Loucy (cell line): ENCODE measurements at regions not wholly inside any gene's neighbourhood (a gene's known extent, or its start where the extent isn't known, plus 50 kb on each side); places are given as distances from the start of the nearest gene placed in this dataset.

Source experiments
- H2AFZ ChIP-seq: fragments of 200-600 bp; sonication (generic); 2 replicates; pipeline ENCODE4 v1.6.0; 2016; ENCODE audit warnings: antibody characterized with exemption, mild to moderate bottlenecking, low read length, moderate library complexity
- H3F3A ChIP-seq: fragments of 200-600 bp; 2 replicates; pipeline ENCODE4 v1.6.0; 2016; ENCODE audit warnings: antibody characterized with exemption, low read depth, mild to moderate bottlenecking
- H3K27me3 ChIP-seq: fragments of 200-600 bp; sonication (generic); 2 replicates; pipeline ENCODE4 v1.6.1; 2014; ENCODE audit warnings: low read length, mild to moderate bottlenecking; ENCODE audit not compliant: insufficient read depth, poor library complexity, severe bottlenecking
- H3K36me3 ChIP-seq: fragments of 200-600 bp; sonication (generic); 2 replicates; pipeline ENCODE4 v1.6.1; 2016; ENCODE audit warnings: low read length; ENCODE audit not compliant: insufficient read depth
- H3K4me1 ChIP-seq: fragments of 200-600 bp; sonication (generic); 2 replicates; pipeline ENCODE4 v1.5.1; 2014; ENCODE audit warnings: low read length, mild to moderate bottlenecking; ENCODE audit not compliant: insufficient read depth, poor library complexity, severe bottlenecking
- H3K4me2 ChIP-seq: fragments of 200-600 bp; sonication (generic); 2 replicates; pipeline ENCODE4 v1.6.0; 2014; ENCODE audit warnings: antibody characterized with exemption, low read length, low read depth, mild to moderate bottlenecking; ENCODE audit not compliant: poor library complexity, severe bottlenecking
- H3K4me3 ChIP-seq: fragments of 200-600 bp; sonication (generic); 2 replicates; pipeline ENCODE4 v1.5.1; 2014; ENCODE audit warnings: low read length, mild to moderate bottlenecking, mixed read lengths; ENCODE audit not compliant: poor library complexity, severe bottlenecking
- H3K79me2 ChIP-seq: fragments of 200-600 bp; sonication (generic); 2 replicates; pipeline ENCODE4 v1.6.1; 2014; ENCODE audit warnings: low read length; ENCODE audit not compliant: insufficient read depth
- H3K9ac ChIP-seq: fragments of 200-600 bp; sonication (generic); 2 replicates; pipeline ENCODE4 v1.6.0; 2014; ENCODE audit warnings: mild to moderate bottlenecking, low read depth, low read length, moderate library complexity; ENCODE audit not compliant: poor library complexity, severe bottlenecking
- H3K9me2 ChIP-seq: fragments of 200-600 bp; sonication (generic); replicated peaks from 2 replicates; pipeline ENCODE4 v1.6.1; 2016; ENCODE audit warnings: low read depth, low read length, mixed read lengths
- H3K9me3 ChIP-seq: fragments of 200-600 bp; sonication (generic); 2 replicates; pipeline ENCODE4 v1.6.1; 2014; ENCODE audit warnings: mild to moderate bottlenecking, antibody characterized with exemption, low read length, low read depth; ENCODE audit not compliant: insufficient read depth
- H4K20me1 ChIP-seq: fragments of 200-600 bp; sonication (generic); 2 replicates; pipeline ENCODE4 v1.6.0; 2014; ENCODE audit warnings: antibody characterized with exemption, low read length, mild to moderate bottlenecking; ENCODE audit not compliant: insufficient read depth, poor library complexity, severe bottlenecking
- CTCF ChIP-seq: fragments of 200-600 bp; sonication (generic); conservative IDR thresholded peaks from 2 replicates; pipeline ENCODE4 v1.5.1; 2014; ENCODE audit warnings: mild to moderate bottlenecking, antibody characterized with exemption, low read length
- EZH2phosphoT487 ChIP-seq: fragments of 200-600 bp; IDR thresholded peaks from 2 replicates; pipeline ENCODE4 v1.6.1; 2018; ENCODE audit warnings: antibody characterized with exemption, mild to moderate bottlenecking, moderate library complexity, borderline replicate concordance

DNA sequence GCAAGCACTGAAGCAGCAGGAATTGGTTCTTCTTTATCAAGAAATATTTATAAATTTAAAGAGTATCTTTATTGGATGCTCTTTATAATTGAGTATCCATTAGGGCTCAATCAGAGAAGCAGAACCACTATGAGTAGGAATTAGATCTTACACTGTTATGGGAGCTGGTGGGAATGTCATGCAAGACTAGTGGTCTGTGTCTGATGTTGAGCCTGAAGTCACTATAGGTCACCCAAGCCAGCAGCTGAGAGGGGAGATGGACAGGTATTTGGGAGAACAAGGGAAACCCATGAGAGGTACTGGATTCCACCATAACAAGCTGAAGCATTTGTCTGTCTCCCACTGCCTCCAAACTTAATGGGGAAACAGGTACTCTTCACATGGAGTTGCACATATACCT is 283.7 kb upstream of the BOD1L1 start:
- H3K9me3 ChIP-seq: no peaks in the 10 kb centered on the region
- H2AFZ ChIP-seq: no peak overlapping the region
- H3K79me2 ChIP-seq: no peaks in the 10 kb centered on the region
- no peaks in the 10 kb centered on the region for H3K36me3 ChIP-seq
- no peak overlapping the region for H3K4me2 ChIP-seq
- no peaks in the 10 kb centered on the region for H3F3A ChIP-seq
- no peaks in the 10 kb centered on the region for H3K27me3 ChIP-seq
- no peak overlapping the region for H3K4me3 ChIP-seq
- no peaks in the 10 kb centered on the region for H4K20me1 ChIP-seq
- H3K9ac ChIP-seq: no peak overlapping the region
- TF ChIP-seq EZH2phosphoT487: no peak
- TF ChIP-seq CTCF: no peak
- H3K9me2 ChIP-seq: no peaks in the 10 kb centered on the region
- no peaks in the 10 kb centered on the region for H3K4me1 ChIP-seq

DNA sequence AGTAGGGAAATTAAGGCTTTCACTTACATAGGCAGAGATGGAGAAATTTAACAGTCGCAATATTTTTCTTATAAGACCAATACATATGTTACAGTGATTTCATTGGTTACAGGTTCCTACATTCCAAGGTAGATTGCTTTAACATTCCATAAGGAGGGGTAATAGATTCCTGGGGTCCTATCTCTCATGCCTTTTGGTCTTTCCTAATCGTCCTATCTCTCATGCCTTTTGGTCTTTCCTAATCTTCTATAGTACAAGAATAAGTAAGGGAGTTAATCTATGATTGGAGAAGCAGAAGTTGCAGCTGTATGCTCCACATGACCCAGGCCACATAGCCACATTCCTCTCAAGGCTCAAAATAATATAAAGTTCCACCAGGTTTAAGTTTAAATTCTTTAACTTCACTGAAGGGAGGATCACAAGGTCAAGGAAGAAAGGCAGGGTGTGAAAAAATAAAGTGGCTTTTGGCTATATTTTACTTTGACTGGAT is 285.0 kb upstream of the BOD1L1 start:
- Histone ChIP-seq H4K20me1 (no peaks in the 10 kb centered on the region), H3F3A (no peaks in the 10 kb centered on the region), H3K4me3 (no peak overlapping the region), H3K27me3 (no peaks in the 10 kb centered on the region), H3K79me2 (no peaks in the 10 kb centered on the region), H3K9ac (no peak overlapping the region), H2AFZ (no peak overlapping the region), H3K36me3 (no peaks in the 10 kb centered on the region), H3K9me3 (no peaks in the 10 kb centered on the region), H3K4me2 (no peak overlapping the region), H3K4me1 (no peaks in the 10 kb centered on the region), H3K9me2 (no peaks in the 10 kb centered on the region)
- TF ChIP-seq CTCF (no peak), EZH2phosphoT487 (no peak)

- no peak overlapping the region for H3K4me2 ChIP-seq
Measured at GRCh38 chr4:13912966-13913365, 285.4 kb upstream of the BOD1L1 start.

More at GRCh38 chr4:13912966-13913365, 285.4 kb upstream of the BOD1L1 start:
- H3K4me1 ChIP-seq: no peaks in the 10 kb centered on the region
- H3K9me3 ChIP-seq: no peaks in the 10 kb centered on the region
- H3K9ac ChIP-seq: no peak overlapping the region
- no peaks in the 10 kb centered on the region for H3K27me3 ChIP-seq
- H3K79me2 ChIP-seq: no peaks in the 10 kb centered on the region
- no peak overlapping the region for H3K4me3 ChIP-seq
- H4K20me1 ChIP-seq: no peaks in the 10 kb centered on the region
- no peaks in the 10 kb centered on the region for H3K36me3 ChIP-seq
- no peak for TF ChIP-seq EZH2phosphoT487
- TF ChIP-seq CTCF: no peak
- no peaks in the 10 kb centered on the region for H3K9me2 ChIP-seq
- no peaks in the 10 kb centered on the region for H3F3A ChIP-seq
- H2AFZ ChIP-seq: no peak overlapping the region
